Activated CD4-positive, alpha-beta T cell treated with anti-CD3 and anti-CD28 coated beads, Interleukin-2, Interleukin-6, amounts not matched to agents 100 ng/mL and 50 ng/mL, durations not matched to agents 16 hours and 8 hours (primary cell): ENCODE measurements at regions not wholly inside any gene's neighbourhood (a gene's known extent, or its start where the extent isn't known, plus 50 kb on each side); places are given as distances from the start of the nearest gene placed in this dataset.
"Not testable (repeated sequence)": the region's sequence is repeated elsewhere in the genome, so short reads cannot be mapped to it uniquely, and the experiment has no call there.

Source experiments
- DNase-seq: peaks from one replicate; pipeline ENCODE4 v3.0.0-alpha.2; 2020

- DNase-seq, result not testable (repeated sequence)
Observed at GRCh38 chr6:79806661-79807060, 140.7 kb downstream of the ELOVL4 start.

- no peak for DNase-seq
Observed at GRCh38 chr6:79804732-79805131, 142.6 kb downstream of the ELOVL4 start.

GRCh38 chr6:79803917-79804316 is 143.4 kb downstream of the ELOVL4 start:
- DNase-seq, result no peak

GRCh38 chr6:79802657-79803300 is 144.6 kb downstream of the ELOVL4 start:
- no peak for DNase-seq

GRCh38 chr6:79801362-79801761 is 146.0 kb downstream of the ELOVL4 start:
- DNase-seq, result no peak

GRCh38 chr6:79798841-79799240 is 148.5 kb downstream of the ELOVL4 start:
- DNase-seq, result no peak

GRCh38 chr6:79797912-79798311 is 149.4 kb downstream of the ELOVL4 start:
- DNase-seq, result no peak

GRCh38 chr6:79797163-79797764 is 150.1 kb downstream of the ELOVL4 start:
- DNase-seq, result no peak

GRCh38 chr6:79796197-79796596 is 151.2 kb downstream of the ELOVL4 start:
- no peak for DNase-seq

- DNase-seq, result no peak
Observed at GRCh38 chr6:79789896-79790295, 157.5 kb downstream of the ELOVL4 start.

- DNase-seq, result no peak
Observed at GRCh38 chr6:79788756-79789155, 157.6 kb downstream of the SH3BGRL2 start.

GRCh38 chr6:79787626-79788025 is 156.5 kb downstream of the SH3BGRL2 start:
- no peak for DNase-seq

- no peak for DNase-seq
Observed at GRCh38 chr6:79784395-79784753, 153.2 kb downstream of the SH3BGRL2 start.

- no peak for DNase-seq
Observed at GRCh38 chr6:79783670-79784394, 152.7 kb downstream of the SH3BGRL2 start.

GRCh38 chr6:79782792-79783580 is 151.9 kb downstream of the SH3BGRL2 start:
- DNase-seq, result no peak

- DNase-seq, result no peak
Observed at GRCh38 chr6:79781916-79782315, 150.8 kb downstream of the SH3BGRL2 start.

GRCh38 chr6:79780881-79781280 is 149.8 kb downstream of the SH3BGRL2 start:
- DNase-seq, result no peak

GRCh38 chr6:79778816-79779215 is 147.7 kb downstream of the SH3BGRL2 start:
- DNase-seq, result no peak

GRCh38 chr6:79777713-79778579 is 146.8 kb downstream of the SH3BGRL2 start:
- DNase-seq, result peak; percentile 92

- no peak for DNase-seq
Observed at GRCh38 chr6:79776076-79776475, 144.9 kb downstream of the SH3BGRL2 start.

- DNase-seq, result no peak
Observed at GRCh38 chr6:79775222-79775621, 144.1 kb downstream of the SH3BGRL2 start.

GRCh38 chr6:79764747-79765146 is 133.6 kb downstream of the SH3BGRL2 start:
- DNase-seq, result no peak
